ENCODE measurements at regions not wholly inside any gene's neighbourhood (a gene's known extent, or its start where the extent isn't known, plus 50 kb on each side); places are given as distances from the start of the nearest gene placed in this dataset.

GRCh38 chr2:66318009-66318561, 116.8 kb upstream of the MEIS1 start:
- Histone ChIP-seq H3K4me1 (replicated peaks in 1 of 4; ENCODE audit: control insufficient read depth in 3 of 4, insufficient read depth in 4 of 4, low read length in 3 of 4) (peaks cover 0 to 8% (median 2%) of the 10 kb centered on the region in 4 experiments; a peak in 4 of 7 replicates), H3K9me3 (ENCODE audit: insufficient read depth in 2 of 2, low read depth in 1 of 2, low read length in 1 of 2) (peaks cover 0 to 2% of the 10 kb centered on the region in 2 experiments; a peak in 2 of 4 replicates), H3K18ac (ENCODE audit: extremely low read depth, low read length) (no peak overlapping the region), H3K79me1 (ENCODE audit: low read depth, low read length) (no peaks in the 10 kb centered on the region), H3K27me3 (replicated peaks in 1 of 4; ENCODE audit: control insufficient read depth in 3 of 4, extremely low read depth in 1 of 4, insufficient read depth in 3 of 4, low read length in 3 of 4) (no peaks in the 10 kb centered on the region), H3K56ac (replicated peaks; ENCODE audit: insufficient read length, low read depth, low read length) (no peak overlapping the region), H2BK20ac (ENCODE audit: low read length) (no peak overlapping the region), H3K9ac (replicated peaks in 1 of 4; ENCODE audit: extremely low read depth in 1 of 4, low read depth in 3 of 4, low read length in 3 of 4) (no peak overlapping the region), H4K20me1 (replicated peaks in 1 of 2; ENCODE audit: control insufficient read depth in 1 of 2, insufficient read depth in 2 of 2, low read length in 2 of 2) (no peaks in the 10 kb centered on the region), H2BK12ac (ENCODE audit: low read depth, low read length) (no peak overlapping the region), H3K23me2 (ENCODE audit: low read depth, low read length) (no peaks in the 10 kb centered on the region), H4K91ac (replicated peaks; ENCODE audit: insufficient read length, low read length) (no peak overlapping the region), H3K23ac (ENCODE audit: insufficient read length) (no peak overlapping the region), H2BK120ac (replicated peaks; ENCODE audit: low read depth, low read length) (no peak overlapping the region), H4K8ac (ENCODE audit: extremely low read depth, insufficient read depth, low read length) (no peak overlapping the region), H3K36me3 (ENCODE audit: control insufficient read depth in 2 of 4, insufficient read depth in 4 of 4, low read length in 3 of 4) (no peaks in the 10 kb centered on the region), H3K79me2 (ENCODE audit: control insufficient read depth in 1 of 2, insufficient read depth in 2 of 2, low read length in 2 of 2) (no peaks in the 10 kb centered on the region), H3K4me2 (ENCODE audit: insufficient read depth in 1 of 2, low read depth in 2 of 2, low read length in 2 of 2) (peak overlapping the region in 1 of 2 experiments; percentile 35; a peak in 2 of 4 replicates), H4K5ac (ENCODE audit: insufficient read length, low read depth, low read length) (no peak overlapping the region), H2AFZ (ENCODE audit: low read length) (no peak overlapping the region), H2BK5ac (ENCODE audit: low read depth, low read length) (no peak overlapping the region), H3K14ac (ENCODE audit: insufficient read length) (no peak overlapping the region), H2AK5ac (ENCODE audit: low read depth, low read length) (no peak overlapping the region), H3K4ac (replicated peaks; ENCODE audit: insufficient read length, low read depth, low read length) (no peak overlapping the region), H3K4me3 (ENCODE audit: extremely low read depth in 1 of 4, insufficient read depth in 2 of 4, low read depth in 3 of 4, low read length in 4 of 4) (no peak overlapping the region; a peak in 1 of 8 replicates), H3K27ac (ENCODE audit: low read depth, low read length) (no peak overlapping the region), H2BK15ac (ENCODE audit: low read length) (no peak overlapping the region)
- FAIRE-seq (no peak), DNase-seq (ENCODE audit: low read depth in 1 of 2, low spot score in 2 of 2) (no peak)
- CTCF ChIA-PET (ENCODE audit: partially characterized antibody): interaction anchor here (1.2 kb wide), 1 partner anchor 348 kb away, joined by 4 read pairs; no protein-coding TSS in a partner anchor
- TF ChIP-seq, protein P1, sequence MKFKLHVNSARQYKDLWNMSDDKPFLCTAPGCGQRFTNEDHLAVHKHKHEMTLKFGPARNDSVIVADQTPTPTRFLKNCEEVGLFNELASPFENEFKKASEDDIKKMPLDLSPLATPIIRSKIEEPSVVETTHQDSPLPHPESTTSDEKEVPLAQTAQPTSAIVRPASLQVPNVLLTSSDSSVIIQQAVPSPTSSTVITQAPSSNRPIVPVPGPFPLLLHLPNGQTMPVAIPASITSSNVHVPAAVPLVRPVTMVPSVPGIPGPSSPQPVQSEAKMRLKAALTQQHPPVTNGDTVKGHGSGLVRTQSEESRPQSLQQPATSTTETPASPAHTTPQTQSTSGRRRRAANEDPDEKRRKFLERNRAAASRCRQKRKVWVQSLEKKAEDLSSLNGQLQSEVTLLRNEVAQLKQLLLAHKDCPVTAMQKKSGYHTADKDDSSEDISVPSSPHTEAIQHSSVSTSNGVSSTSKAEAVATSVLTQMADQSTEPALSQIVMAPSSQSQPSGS (IDR thresholded peaks at IDR 0.05; ENCODE audit: low read length): no peak
- POLR2A ChIA-PET (ENCODE audit: partially characterized antibody): no interaction called here
- WGBS, 2 experiments (ENCODE audit: extremely low coverage in 1 of 2, insufficient coverage in 1 of 2, insufficient read length in 1 of 2, insufficient replicate concordance in 2 of 2, low coverage in 1 of 2, low lambda C conversion rate in 2 of 2, missing lambda C conversion rate in 1 of 2): 57% methylated on average over 3 of the region's 3 CpGs; no CpG with 5 or more reads in 1 of the 2 experiments
